Tibial nerve (tissue), 4 donors: ENCODE measurements at regions not wholly inside any gene's neighbourhood (a gene's known extent, or its start where the extent isn't known, plus 50 kb on each side); places are given as distances from the start of the nearest gene placed in this dataset.

Experiments used
- EP300 ChIP-seq, 2 donors: sonication (generic); formaldehyde crosslinking; IDR thresholded peaks; one replicate each; pipeline ENCODE4 v1.6.1; 2017; ENCODE audit warnings: antibody characterized with exemption in 2 of 2, mild to moderate bottlenecking in 1 of 2
- POLR2A ChIP-seq, 2 donors: fragments of 450-650 bp; IDR thresholded peaks; one replicate each; pipeline ENCODE4 v1.6.1; 2017; ENCODE audit warnings: antibody characterized with exemption in 2 of 2, mild to moderate bottlenecking in 2 of 2, moderate library complexity in 2 of 2
- TF ChIP-seq, protein P1 (sequence below), 5 experiments: fragments of 200-600 bp in 3 of 5; fragments of 450-650 bp in 2 of 5; sonication (generic) in 3 of 5; IDR thresholded peaks; one replicate each; pipeline ENCODE4 v1.5.1; 2016 to 2019; ENCODE audit warnings: antibody characterized with exemption in 5 of 5, mild to moderate bottlenecking in 3 of 5, moderate library complexity in 2 of 5

DNA sequence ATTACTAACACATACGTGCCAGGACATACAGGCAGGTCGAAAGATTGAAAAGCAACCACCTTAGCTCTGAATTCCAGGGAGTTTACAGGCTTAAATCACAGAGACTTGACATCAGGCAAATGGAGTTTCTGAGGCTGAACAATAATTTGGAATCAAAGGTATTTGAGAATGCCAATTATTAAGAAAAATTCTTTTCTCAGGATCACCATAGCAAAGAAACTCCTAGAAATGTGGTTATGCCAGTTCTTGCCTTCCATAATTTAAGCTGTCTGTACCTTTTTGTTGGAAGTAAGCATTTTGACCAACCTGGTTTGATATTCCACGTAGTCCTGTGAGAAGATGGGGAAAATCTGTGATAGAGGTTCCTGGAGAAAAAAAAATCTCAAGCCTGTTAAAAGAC, 312.4 kb upstream of the SMARCA2 start:
- TF ChIP-seq, protein P1, sequence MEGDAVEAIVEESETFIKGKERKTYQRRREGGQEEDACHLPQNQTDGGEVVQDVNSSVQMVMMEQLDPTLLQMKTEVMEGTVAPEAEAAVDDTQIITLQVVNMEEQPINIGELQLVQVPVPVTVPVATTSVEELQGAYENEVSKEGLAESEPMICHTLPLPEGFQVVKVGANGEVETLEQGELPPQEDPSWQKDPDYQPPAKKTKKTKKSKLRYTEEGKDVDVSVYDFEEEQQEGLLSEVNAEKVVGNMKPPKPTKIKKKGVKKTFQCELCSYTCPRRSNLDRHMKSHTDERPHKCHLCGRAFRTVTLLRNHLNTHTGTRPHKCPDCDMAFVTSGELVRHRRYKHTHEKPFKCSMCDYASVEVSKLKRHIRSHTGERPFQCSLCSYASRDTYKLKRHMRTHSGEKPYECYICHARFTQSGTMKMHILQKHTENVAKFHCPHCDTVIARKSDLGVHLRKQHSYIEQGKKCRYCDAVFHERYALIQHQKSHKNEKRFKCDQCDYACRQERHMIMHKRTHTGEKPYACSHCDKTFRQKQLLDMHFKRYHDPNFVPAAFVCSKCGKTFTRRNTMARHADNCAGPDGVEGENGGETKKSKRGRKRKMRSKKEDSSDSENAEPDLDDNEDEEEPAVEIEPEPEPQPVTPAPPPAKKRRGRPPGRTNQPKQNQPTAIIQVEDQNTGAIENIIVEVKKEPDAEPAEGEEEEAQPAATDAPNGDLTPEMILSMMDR (IDR thresholded peaks at IDR 0.05): no peak
- TF ChIP-seq POLR2A (IDR thresholded peaks at IDR 0.05): no peak
- TF ChIP-seq EP300 (IDR thresholded peaks at IDR 0.05): no peak
